ENCODE measurements at regions not wholly inside any gene's neighbourhood (a gene's known extent, or its start where the extent isn't known, plus 50 kb on each side); places are given as distances from the start of the nearest gene placed in this dataset.
"Not testable (repeated sequence)": the region's sequence is repeated elsewhere in the genome, so short reads cannot be mapped to it uniquely, and the experiment has no call there.

DNA sequence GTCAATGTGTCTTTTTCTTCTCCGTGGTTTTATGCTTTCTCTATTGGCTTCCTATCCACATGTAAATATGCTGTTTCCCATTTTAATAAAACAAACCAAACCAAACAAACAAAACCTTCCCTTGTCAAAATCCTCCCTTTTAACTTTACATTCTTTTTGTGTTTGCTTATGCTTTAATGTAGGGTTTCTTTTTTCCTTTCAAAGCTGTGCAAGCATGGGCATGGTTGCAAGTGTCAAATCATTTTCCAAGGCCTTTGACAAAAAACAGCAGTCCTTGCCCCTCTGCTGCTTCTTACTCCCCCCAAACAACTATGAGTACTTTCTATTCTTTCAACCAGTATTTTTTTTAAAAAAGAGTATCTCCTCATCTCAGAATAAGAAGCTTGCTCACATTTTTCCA, 66.0 kb upstream of the ACYP2 start:
- no peak overlapping the region for H3K27ac ChIP-seq
- TF ChIP-seq EP300 (IDR thresholded peaks at IDR 0.05; ENCODE audit: low read depth) = no peak
- no peak for TF ChIP-seq POLR2A (IDR thresholded peaks at IDR 0.05)
- no peak for TF ChIP-seq POLR2AphosphoS5 (IDR thresholded peaks at IDR 0.05)
- TF ChIP-seq, protein P1, sequence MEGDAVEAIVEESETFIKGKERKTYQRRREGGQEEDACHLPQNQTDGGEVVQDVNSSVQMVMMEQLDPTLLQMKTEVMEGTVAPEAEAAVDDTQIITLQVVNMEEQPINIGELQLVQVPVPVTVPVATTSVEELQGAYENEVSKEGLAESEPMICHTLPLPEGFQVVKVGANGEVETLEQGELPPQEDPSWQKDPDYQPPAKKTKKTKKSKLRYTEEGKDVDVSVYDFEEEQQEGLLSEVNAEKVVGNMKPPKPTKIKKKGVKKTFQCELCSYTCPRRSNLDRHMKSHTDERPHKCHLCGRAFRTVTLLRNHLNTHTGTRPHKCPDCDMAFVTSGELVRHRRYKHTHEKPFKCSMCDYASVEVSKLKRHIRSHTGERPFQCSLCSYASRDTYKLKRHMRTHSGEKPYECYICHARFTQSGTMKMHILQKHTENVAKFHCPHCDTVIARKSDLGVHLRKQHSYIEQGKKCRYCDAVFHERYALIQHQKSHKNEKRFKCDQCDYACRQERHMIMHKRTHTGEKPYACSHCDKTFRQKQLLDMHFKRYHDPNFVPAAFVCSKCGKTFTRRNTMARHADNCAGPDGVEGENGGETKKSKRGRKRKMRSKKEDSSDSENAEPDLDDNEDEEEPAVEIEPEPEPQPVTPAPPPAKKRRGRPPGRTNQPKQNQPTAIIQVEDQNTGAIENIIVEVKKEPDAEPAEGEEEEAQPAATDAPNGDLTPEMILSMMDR (IDR thresholded peaks at IDR 0.05) = no peak
- intact Hi-C loops (cut with DNase I; ENCODE audit: low total_unique reads) (no loop called here), in situ Hi-C loops (cut with MboI; ENCODE audit: low pct_ligation_motif_present in 1 of 4, low pct_unique_long_range_greater_than_20kb in 1 of 4, low sequenced_read_pairs in 3 of 4) (no loop called here)
- H3K4me3 ChIP-seq = no peak overlapping the region
- H3K9me3 ChIP-seq = no peaks in the 10 kb centered on the region
- no peaks in the 10 kb centered on the region for H3K27me3 ChIP-seq
- H3K36me3 ChIP-seq = peaks cover 0 to 4% (median 0%) of the 10 kb centered on the region in 4 donors
- WGBS, 2 donors (ENCODE audit: low coverage in 1 of 2) = 73 to 100% methylated on average over 1 of the region's 1 CpG
- peaks cover 0 to 5% (median 3%) of the 10 kb centered on the region in 4 donors for H3K4me1 ChIP-seq
- DNase-seq = no peak

DNA sequence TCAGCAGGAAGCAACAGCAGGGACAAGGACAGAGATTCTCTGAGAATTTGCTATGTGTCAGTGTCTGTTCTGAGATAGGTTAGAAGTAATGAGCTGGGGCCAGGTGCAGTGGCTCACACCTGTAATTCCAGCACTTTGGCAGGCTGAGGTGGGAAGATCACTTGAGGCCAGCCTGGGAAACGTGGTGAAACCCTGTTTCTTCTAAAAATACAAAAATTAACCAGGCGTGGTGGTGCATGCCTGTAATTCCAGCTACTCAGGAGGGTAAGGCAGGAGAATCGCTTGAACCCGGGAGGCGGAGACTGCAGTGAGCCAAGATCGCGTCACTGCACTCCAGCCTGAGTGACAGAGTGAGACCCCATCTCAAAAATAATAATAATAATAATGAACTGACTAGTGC, 66.5 kb upstream of the ACYP2 start:
- H3K9me3 ChIP-seq; H3K4me1 ChIP-seq; in situ Hi-C loops (cut with MboI; ENCODE audit: low pct_ligation_motif_present in 1 of 4, low pct_unique_long_range_greater_than_20kb in 1 of 4, low sequenced_read_pairs in 3 of 4); intact Hi-C loops (cut with DNase I; ENCODE audit: low total_unique reads); DNase-seq; H3K4me3 ChIP-seq; H3K36me3 ChIP-seq; H3K27me3 ChIP-seq; H3K27ac ChIP-seq: not testable (repeated sequence)
- 85 to 100% methylated on average over 1 to 7 of the region's 7 CpGs for WGBS, 2 donors (ENCODE audit: low coverage in 1 of 2)

DNA sequence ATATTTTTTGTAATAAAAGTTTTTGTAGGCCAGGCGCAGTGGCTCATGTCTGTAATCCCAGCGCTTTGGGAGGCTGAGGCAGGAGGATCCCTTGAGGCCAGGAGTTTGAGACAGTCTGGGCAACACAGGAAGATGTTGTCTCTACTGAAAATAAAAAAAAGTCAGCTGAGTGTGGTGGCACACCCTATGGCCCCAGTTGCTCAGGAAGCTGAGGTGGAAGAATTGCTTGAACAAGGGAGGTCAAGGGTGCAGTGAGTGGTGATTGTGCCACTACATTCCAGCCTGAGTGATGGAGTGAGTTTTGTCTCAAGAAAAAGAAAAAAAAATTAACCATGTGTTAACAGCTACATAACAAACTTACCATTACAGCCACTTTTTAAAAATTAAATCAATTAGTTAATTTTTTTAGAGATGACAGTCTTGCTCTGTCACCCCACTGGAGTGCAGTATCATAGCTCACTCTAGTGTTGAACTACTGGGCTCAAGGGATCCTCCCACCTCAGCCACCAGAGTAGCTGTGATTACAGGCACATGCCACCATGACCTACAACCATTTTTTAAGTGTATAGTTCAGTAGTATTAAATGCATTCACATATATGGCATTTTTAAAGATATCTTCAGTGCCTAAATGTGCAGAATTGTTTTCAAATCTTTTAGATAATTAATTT, 67.2 kb upstream of the ACYP2 start:
- WGBS, 2 donors (ENCODE audit: low coverage in 1 of 2) = 98 to 100% methylated on average over 2 of the region's 2 CpGs
- no peak overlapping the region for H3K4me3 ChIP-seq
- in situ Hi-C loops (cut with MboI; ENCODE audit: low pct_ligation_motif_present in 1 of 4, low pct_unique_long_range_greater_than_20kb in 1 of 4, low sequenced_read_pairs in 3 of 4) (no loop called here), intact Hi-C loops (cut with DNase I; ENCODE audit: low total_unique reads) (no loop called here)
- TF ChIP-seq POLR2A (IDR thresholded peaks at IDR 0.05) (no peak), POLR2AphosphoS5 (IDR thresholded peaks at IDR 0.05) (no peak), EP300 (IDR thresholded peaks at IDR 0.05; ENCODE audit: low read depth) (no peak)
- TF ChIP-seq, protein P1 (IDR thresholded peaks at IDR 0.05) = no peak
- H3K9me3 ChIP-seq = no peaks in the 10 kb centered on the region
- H3K27me3 ChIP-seq = no peaks in the 10 kb centered on the region
- peaks cover 0 to 4% (median 0%) of the 10 kb centered on the region in 4 donors for H3K36me3 ChIP-seq
- DNase-seq = no peak
- H3K27ac ChIP-seq = no peak overlapping the region
- peaks cover 0 to 5% (median 0%) of the 10 kb centered on the region in 4 donors for H3K4me1 ChIP-seq

DNA sequence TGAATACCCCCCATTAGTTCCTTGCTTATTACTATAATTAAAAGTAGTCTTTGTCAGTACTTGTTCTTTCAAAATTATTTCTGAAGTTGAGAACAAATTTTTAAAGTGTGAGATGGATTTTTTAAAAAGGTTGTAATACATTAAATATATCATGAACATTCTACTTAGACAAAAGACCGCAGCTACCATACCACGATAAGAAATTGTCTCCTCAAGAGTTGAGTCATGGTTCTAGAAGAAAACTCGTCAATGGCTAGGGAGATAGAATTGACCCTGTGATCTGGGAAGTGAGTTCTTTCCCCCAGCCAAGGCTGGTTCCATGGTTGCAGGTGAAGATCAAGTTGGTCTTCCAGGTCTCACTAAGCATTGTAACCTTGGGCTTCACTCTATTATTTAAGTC, 67.8 kb upstream of the ACYP2 start:
- in situ Hi-C loops (cut with MboI; ENCODE audit: low pct_ligation_motif_present in 1 of 4, low pct_unique_long_range_greater_than_20kb in 1 of 4, low sequenced_read_pairs in 3 of 4) (no loop called here), intact Hi-C loops (cut with DNase I; ENCODE audit: low total_unique reads) (no loop called here)
- Histone ChIP-seq H3K4me1 (peaks cover 0 to 5% (median under 1%) of the 10 kb centered on the region in 4 donors), H3K9me3 (no peaks in the 10 kb centered on the region), H3K27me3 (no peaks in the 10 kb centered on the region), H3K4me3 (no peak overlapping the region), H3K36me3 (peaks cover 0 to 4% (median 0%) of the 10 kb centered on the region in 4 donors), H3K27ac (no peak overlapping the region)
- WGBS, 2 donors (ENCODE audit: low coverage in 1 of 2) = 61 to 67% methylated on average over 3 of the region's 3 CpGs
- TF ChIP-seq POLR2A (IDR thresholded peaks at IDR 0.05) (no peak), POLR2AphosphoS5 (IDR thresholded peaks at IDR 0.05) (no peak), EP300 (IDR thresholded peaks at IDR 0.05; ENCODE audit: low read depth) (no peak)
- TF ChIP-seq, protein P1 (IDR thresholded peaks at IDR 0.05) = no peak
- DNase-seq = no peak

DNA sequence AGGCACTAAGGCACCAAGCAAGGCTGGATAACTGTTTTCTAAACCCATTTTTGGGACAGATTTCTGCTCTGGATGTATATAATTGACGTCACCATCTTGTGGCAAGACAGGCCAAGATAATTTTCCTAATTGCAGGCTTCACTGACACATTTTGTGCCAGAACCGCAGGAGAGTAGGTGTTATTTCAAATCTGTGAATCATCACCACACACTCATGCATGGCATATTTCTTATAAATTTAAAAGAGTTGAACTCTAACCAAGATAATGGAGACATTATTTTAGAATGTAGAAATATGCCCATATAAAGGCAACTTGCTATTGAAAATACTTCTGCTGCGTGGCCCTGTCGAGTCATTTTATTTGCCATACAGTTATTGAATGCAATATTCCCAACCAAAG, 68.3 kb upstream of the ACYP2 start:
- intact Hi-C loops (cut with DNase I; ENCODE audit: low total_unique reads) (no loop called here), in situ Hi-C loops (cut with MboI; ENCODE audit: low pct_ligation_motif_present in 1 of 4, low pct_unique_long_range_greater_than_20kb in 1 of 4, low sequenced_read_pairs in 3 of 4) (no loop called here)
- H3K27ac ChIP-seq = no peak overlapping the region
- peaks cover 0 to 4% (median 0%) of the 10 kb centered on the region in 4 donors for H3K36me3 ChIP-seq
- no peaks in the 10 kb centered on the region for H3K9me3 ChIP-seq
- 84 to 91% methylated on average over 4 of the region's 4 CpGs for WGBS, 2 donors (ENCODE audit: low coverage in 1 of 2)
- TF ChIP-seq EP300 (IDR thresholded peaks at IDR 0.05; ENCODE audit: low read depth) (no peak), POLR2AphosphoS5 (IDR thresholded peaks at IDR 0.05) (no peak), POLR2A (IDR thresholded peaks at IDR 0.05) (no peak)
- TF ChIP-seq, protein P1 (IDR thresholded peaks at IDR 0.05) = no peak
- no peak for DNase-seq
- peaks cover 0 to 11% (median 3%) of the 10 kb centered on the region in 4 donors for H3K4me1 ChIP-seq
- H3K4me3 ChIP-seq = no peak overlapping the region
- H3K27me3 ChIP-seq = no peaks in the 10 kb centered on the region

Data from transverse colon (tissue), 4 donors.